Mucosa of gallbladder (tissue), 1 donor: ENCODE measurements at regions not wholly inside any gene's neighbourhood (a gene's known extent, or its start where the extent isn't known, plus 50 kb on each side); places are given as distances from the start of the nearest gene placed in this dataset.
"Not testable (repeated sequence)": the region's sequence is repeated elsewhere in the genome, so short reads cannot be mapped to it uniquely, and the experiment has no call there.

Source experiments
- DNase-seq: peaks from one replicate; pipeline ENCODE4 v3.0.0-alpha.2; 2020; ENCODE audit warnings: low spot score
- donor health status: DM: no; HTN: no; CAD: no.

GRCh38 chr2:55124682-55125081 lies 74.4 kb upstream of the RTN4 start:
- DNase-seq = not testable (repeated sequence)

GRCh38 chr2:55123851-55124269 lies 73.6 kb upstream of the RTN4 start:
- DNase-seq = no peak

GRCh38 chr2:55120634-55121359 lies 70.5 kb upstream of the RTN4 start:
- DNase-seq = no peak

- DNase-seq = no peak
Observed at GRCh38 chr2:55119711-55120487, 69.6 kb upstream of the RTN4 start.

GRCh38 chr2:55118643-55119083 lies 68.4 kb upstream of the RTN4 start:
- DNase-seq = no peak

GRCh38 chr2:55116966-55117365 lies 66.7 kb upstream of the RTN4 start:
- no peak for DNase-seq

- no peak for DNase-seq
Observed at GRCh38 chr2:55116598-55116964, 66.3 kb upstream of the RTN4 start.

GRCh38 chr2:55115761-55116597 lies 65.7 kb upstream of the RTN4 start:
- no peak for DNase-seq

- no peak for DNase-seq
Observed at GRCh38 chr2:55114597-55114996, 64.3 kb upstream of the RTN4 start.

GRCh38 chr2:55114082-55114481 lies 63.8 kb upstream of the RTN4 start:
- DNase-seq = peak; percentile 66

- DNase-seq = peak; percentile 71
Observed at GRCh38 chr2:55112229-55113031, 62.2 kb upstream of the RTN4 start.

- DNase-seq = peak; percentile 51
Observed at GRCh38 chr2:55111570-55112228, 61.4 kb upstream of the RTN4 start.

GRCh38 chr2:55111230-55111569 lies 60.9 kb upstream of the RTN4 start:
- DNase-seq = no peak

GRCh38 chr2:55109219-55109891 lies 59.1 kb upstream of the RTN4 start:
- DNase-seq = no peak

- no peak for DNase-seq
Observed at GRCh38 chr2:55108456-55109160, 58.4 kb upstream of the RTN4 start.

GRCh38 chr2:55107436-55107835 lies 57.2 kb upstream of the RTN4 start:
- no peak for DNase-seq

GRCh38 chr2:55106148-55106547 lies 55.9 kb upstream of the RTN4 start:
- no peak for DNase-seq

GRCh38 chr2:55105456-55105855 lies 55.2 kb upstream of the RTN4 start:
- DNase-seq = no peak

GRCh38 chr2:55103046-55103445 lies 52.8 kb upstream of the RTN4 start:
- no peak for DNase-seq
